GM23338 (cell line): ENCODE measurements at regions not wholly inside any gene's neighbourhood (a gene's known extent, or its start where the extent isn't known, plus 50 kb on each side); places are given as distances from the start of the nearest gene placed in this dataset.

ENCODE experiments used
- ATAC-seq: fragments of 200-7000 bp; cut with Tn5 transposase; 3 replicates; pipeline ENCODE4 v1.9.1; 2020
- DNase-seq: peaks from one replicate; pipeline ENCODE4 v3.0.0-alpha.2; 2015; ENCODE audit warnings: low spot score
- H2AFZ ChIP-seq: fragments of 200-600 bp; sonication (generic); 2 replicates; pipeline ENCODE4 v1.8.0; 2016; ENCODE audit warnings: antibody characterized with exemption, mild to moderate bottlenecking, moderate library complexity
- H3F3A ChIP-seq: fragments of 200-600 bp; sonication (generic); replicated peaks from 2 replicates; pipeline ENCODE4 v1.8.0; 2017; ENCODE audit warnings: antibody characterized with exemption, mixed run types, low read depth
- H3K27ac ChIP-seq: fragments of 200-600 bp; sonication (generic); 2 replicates; pipeline ENCODE4 v1.6.1; 2016; ENCODE audit warnings: low read depth
- H3K27me3 ChIP-seq: fragments of 200-600 bp; sonication (generic); 2 replicates; pipeline ENCODE4 v1.8.0; 2016; ENCODE audit warnings: mild to moderate bottlenecking, mixed run types, moderate library complexity; ENCODE audit not compliant: insufficient read depth
- H3K36me3 ChIP-seq: fragments of 200-600 bp; sonication (generic); 2 replicates; pipeline ENCODE4 v1.8.0; 2016; ENCODE audit warnings: mild to moderate bottlenecking; ENCODE audit not compliant: insufficient read depth
- H3K4me1 ChIP-seq: fragments of 200-600 bp; sonication (generic); 2 replicates; pipeline ENCODE4 v1.8.0; 2016; ENCODE audit warnings: mild to moderate bottlenecking, moderate library complexity; ENCODE audit not compliant: insufficient read depth
- H3K4me2 ChIP-seq: fragments of 200-600 bp; sonication (generic); 2 replicates; pipeline ENCODE4 v1.7.1; 2017; ENCODE audit warnings: mixed run types
- H3K4me3 ChIP-seq: fragments of 200-600 bp; sonication (generic); 2 replicates; pipeline ENCODE4 v1.6.1; 2016; ENCODE audit warnings: mixed run types
- H3K79me2 ChIP-seq: fragments of 200-600 bp; sonication (generic); replicated peaks from 2 replicates; pipeline ENCODE4 v1.8.0; 2017; ENCODE audit warnings: mild to moderate bottlenecking; ENCODE audit not compliant: insufficient read depth
- H3K9me2 ChIP-seq: fragments of 200-600 bp; sonication (generic); 2 replicates; pipeline ENCODE4 v1.8.0; 2017; ENCODE audit not compliant: insufficient read depth
- H4K20me1 ChIP-seq: fragments of 200-600 bp; sonication (generic); replicated peaks from 2 replicates; pipeline ENCODE4 v1.8.0; 2017; ENCODE audit warnings: mild to moderate bottlenecking; ENCODE audit not compliant: insufficient read depth
- H3K27ac Mint-ChIP-seq: 2 replicates; pipeline ENCODE4 v1.8.0; 2020; ENCODE audit warnings: inconsistent platforms, mild to moderate bottlenecking, moderate library complexity, mixed read lengths
- H3K27me3 Mint-ChIP-seq: 3 replicates; pipeline ENCODE4 v1.8.0; 2022; ENCODE audit warnings: low read depth, mild to moderate bottlenecking, moderate library complexity, mixed read lengths, inconsistent platforms; ENCODE audit not compliant: insufficient read depth, poor library complexity
- H3K36me3 Mint-ChIP-seq: 3 replicates; pipeline ENCODE4 v1.8.0; 2021; ENCODE audit warnings: low read depth, mild to moderate bottlenecking, inconsistent platforms, moderate library complexity, mixed read lengths
- H3K4me1 Mint-ChIP-seq: 3 replicates; pipeline ENCODE4 v1.8.0; 2020; ENCODE audit warnings: mild to moderate bottlenecking, inconsistent platforms, mixed read lengths
- H3K4me3 Mint-ChIP-seq: 3 replicates; pipeline ENCODE4 v1.8.0; 2021; ENCODE audit warnings: moderate library complexity, mild to moderate bottlenecking, inconsistent platforms, mixed read lengths
- H3K9me3 Mint-ChIP-seq: 3 replicates; pipeline ENCODE4 v1.8.0; 2020; ENCODE audit warnings: moderate library complexity, mild to moderate bottlenecking, inconsistent platforms, mixed read lengths
- CREB1 ChIP-seq: fragments of 250-450 bp; sonication (Bioruptor Pico); IDR thresholded peaks from 2 replicates; pipeline ENCODE4 v1.5.0; 2020; ENCODE audit warnings: low read depth, mild to moderate bottlenecking, moderate library complexity
- EZH2 ChIP-seq: fragments of 200-600 bp; sonication (generic); IDR thresholded peaks from one replicate; pipeline ENCODE4 v1.8.0; 2017; ENCODE audit warnings: antibody characterized with exemption, mild to moderate bottlenecking, low read depth; ENCODE audit not compliant: unreplicated experiment
- EZH2phosphoT487 ChIP-seq: fragments of 200-600 bp; sonication (generic); IDR thresholded peaks from one replicate; pipeline ENCODE4 v1.8.1; 2018; ENCODE audit warnings: antibody characterized with exemption; ENCODE audit not compliant: unreplicated experiment
- JUNB ChIP-seq: IDR thresholded peaks from one replicate; pipeline ENCODE4 v1.6.1; 2016; ENCODE audit warnings: antibody characterized with exemption; ENCODE audit not compliant: unreplicated experiment
- NANOG ChIP-seq: IDR thresholded peaks from 2 replicates; pipeline ENCODE4 v1.6.1; 2016; ENCODE audit warnings: antibody characterized with exemption, borderline replicate concordance
- POLR2AphosphoS5 ChIP-seq: IDR thresholded peaks from 2 replicates; pipeline ENCODE4 v1.6.1; 2016; ENCODE audit warnings: antibody characterized with exemption, low read depth
- STAT1 ChIP-seq: IDR thresholded peaks from one replicate; pipeline ENCODE4 v1.6.1; 2016; ENCODE audit warnings: antibody characterized with exemption; ENCODE audit not compliant: unreplicated experiment
- ZNF114 ChIP-seq: fragments of 250-450 bp; sonication (Bioruptor Pico); IDR thresholded peaks from 2 replicates; pipeline ENCODE4 v1.5.0; 2020; ENCODE audit warnings: mild to moderate bottlenecking, moderate library complexity
- ZNF331 ChIP-seq: fragments of 250-450 bp; sonication (Bioruptor Pico); IDR thresholded peaks from 2 replicates; pipeline ENCODE4 v1.5.0; 2020; ENCODE audit warnings: low read depth, mild to moderate bottlenecking, moderate library complexity
- ZNF462 ChIP-seq: fragments of 250-450 bp; sonication (Bioruptor Pico); IDR thresholded peaks from 2 replicates; pipeline ENCODE4 v1.5.0; 2020; ENCODE audit warnings: mild to moderate bottlenecking, moderate library complexity
- TF ChIP-seq, protein P1 (sequence below): IDR thresholded peaks from one replicate; pipeline ENCODE4 v1.6.1; 2018; ENCODE audit warnings: antibody characterized with exemption; ENCODE audit not compliant: unreplicated experiment

DNA sequence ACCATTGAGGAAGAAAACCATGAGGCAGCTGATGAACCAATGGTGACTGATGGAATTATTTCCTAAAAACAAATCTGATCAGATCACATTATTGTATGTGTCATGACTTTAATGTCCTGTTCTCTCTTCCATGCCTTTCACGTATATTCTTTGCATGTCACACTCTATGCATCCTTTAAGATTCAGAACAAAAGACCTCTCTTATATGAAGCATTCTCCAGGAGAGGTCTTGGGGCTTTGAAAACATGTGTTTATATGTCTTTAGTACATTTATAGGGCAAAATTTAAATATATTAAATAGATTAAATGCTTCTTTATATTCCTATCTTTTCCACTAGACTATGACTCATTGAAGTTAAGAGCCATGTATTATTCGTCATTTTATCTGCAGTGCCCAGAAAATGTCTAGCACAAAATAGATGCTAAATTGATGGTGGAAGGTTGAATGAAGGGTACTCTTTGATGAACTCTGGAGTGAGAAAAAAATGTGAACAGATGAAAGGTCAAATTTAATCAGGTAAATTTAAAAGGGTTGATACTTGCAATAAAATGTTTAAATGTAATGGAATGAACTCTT lies 196.3 kb downstream of the PSAT1 start:
- DNase-seq, result no peak

More for the DNA sequence above, 196.3 kb downstream of the PSAT1 start:
- Mint-ChIP-seq H3K27me3 (peaks cover 2% of the 10 kb centered on the region), H3K4me3 (no peak overlapping the region), H3K9me3 (no peaks in the 10 kb centered on the region), H3K27ac (no peak overlapping the region), H3K36me3 (no peaks in the 10 kb centered on the region), H3K4me1 (no peaks in the 10 kb centered on the region)
- Histone ChIP-seq H2AFZ (no peak overlapping the region), H3F3A (no peaks in the 10 kb centered on the region), H3K36me3 (no peaks in the 10 kb centered on the region), H3K27me3 (no peaks in the 10 kb centered on the region), H3K79me2 (no peaks in the 10 kb centered on the region), H3K27ac (no peak overlapping the region), H3K9me2 (peaks cover 6% of the 10 kb centered on the region; the same call in 1 of the 2 replicates), H3K4me2 (no peak overlapping the region), H3K4me1 (no peaks in the 10 kb centered on the region), H3K4me3 (no peak overlapping the region), H4K20me1 (no peaks in the 10 kb centered on the region)
- TF ChIP-seq ZNF331 (CRISPR knock-in tag) (no peak), POLR2AphosphoS5 (no peak), NANOG (no peak), EZH2phosphoT487 (no peak), JUNB (no peak), ZNF114 (CRISPR knock-in tag) (no peak), EZH2 (no peak), ZNF462 (no peak), STAT1 (no peak), CREB1 (CRISPR knock-in tag) (no peak)
- TF ChIP-seq, protein P1, sequence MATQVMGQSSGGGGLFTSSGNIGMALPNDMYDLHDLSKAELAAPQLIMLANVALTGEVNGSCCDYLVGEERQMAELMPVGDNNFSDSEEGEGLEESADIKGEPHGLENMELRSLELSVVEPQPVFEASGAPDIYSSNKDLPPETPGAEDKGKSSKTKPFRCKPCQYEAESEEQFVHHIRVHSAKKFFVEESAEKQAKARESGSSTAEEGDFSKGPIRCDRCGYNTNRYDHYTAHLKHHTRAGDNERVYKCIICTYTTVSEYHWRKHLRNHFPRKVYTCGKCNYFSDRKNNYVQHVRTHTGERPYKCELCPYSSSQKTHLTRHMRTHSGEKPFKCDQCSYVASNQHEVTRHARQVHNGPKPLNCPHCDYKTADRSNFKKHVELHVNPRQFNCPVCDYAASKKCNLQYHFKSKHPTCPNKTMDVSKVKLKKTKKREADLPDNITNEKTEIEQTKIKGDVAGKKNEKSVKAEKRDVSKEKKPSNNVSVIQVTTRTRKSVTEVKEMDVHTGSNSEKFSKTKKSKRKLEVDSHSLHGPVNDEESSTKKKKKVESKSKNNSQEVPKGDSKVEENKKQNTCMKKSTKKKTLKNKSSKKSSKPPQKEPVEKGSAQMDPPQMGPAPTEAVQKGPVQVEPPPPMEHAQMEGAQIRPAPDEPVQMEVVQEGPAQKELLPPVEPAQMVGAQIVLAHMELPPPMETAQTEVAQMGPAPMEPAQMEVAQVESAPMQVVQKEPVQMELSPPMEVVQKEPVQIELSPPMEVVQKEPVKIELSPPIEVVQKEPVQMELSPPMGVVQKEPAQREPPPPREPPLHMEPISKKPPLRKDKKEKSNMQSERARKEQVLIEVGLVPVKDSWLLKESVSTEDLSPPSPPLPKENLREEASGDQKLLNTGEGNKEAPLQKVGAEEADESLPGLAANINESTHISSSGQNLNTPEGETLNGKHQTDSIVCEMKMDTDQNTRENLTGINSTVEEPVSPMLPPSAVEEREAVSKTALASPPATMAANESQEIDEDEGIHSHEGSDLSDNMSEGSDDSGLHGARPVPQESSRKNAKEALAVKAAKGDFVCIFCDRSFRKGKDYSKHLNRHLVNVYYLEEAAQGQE, result no peak
- no peak for ATAC-seq
